T-helper 2 cell (primary cell): ENCODE measurements at regions not wholly inside any gene's neighbourhood (a gene's known extent, or its start where the extent isn't known, plus 50 kb on each side); places are given as distances from the start of the nearest gene placed in this dataset.
A peak's percentile ranks its signal among the peaks of the same experiment; 100 is the strongest.
"Not testable (repeated sequence)": the region's sequence is repeated elsewhere in the genome, so short reads cannot be mapped to it uniquely, and the experiment has no call there.

Source experiments
- DNase-seq, 5 experiments: peaks; one replicate each; pipeline versions ENCODE4 v3.0.0 to v3.0.0-alpha.2; 2012 to 2022

GRCh38 chr20:30295967-30296366, 961.5 kb upstream of the DEFB115 start:
- DNase-seq, result not testable (repeated sequence)

GRCh38 chr20:30297878-30298595, 959.4 kb upstream of the DEFB115 start:
- not testable (repeated sequence) for DNase-seq

GRCh38 chr20:30300220-30300642, 957.2 kb upstream of the DEFB115 start:
- DNase-seq, result not testable (repeated sequence)

- not testable (repeated sequence) for DNase-seq
These were observed 954.7 kb upstream of the DEFB115 start for GRCh38 chr20:30302786-30303185.

GRCh38 chr20:30309938-30310337, 947.5 kb upstream of the DEFB115 start:
- DNase-seq, result not testable (repeated sequence)

- DNase-seq, result not testable (repeated sequence)
These were observed 947.1 kb upstream of the DEFB115 start for GRCh38 chr20:30310385-30310784.

- not testable (repeated sequence) for DNase-seq
These were observed 945.2 kb upstream of the DEFB115 start for GRCh38 chr20:30312220-30312619.

- DNase-seq, result not testable (repeated sequence)
These were observed 943.8 kb upstream of the DEFB115 start for GRCh38 chr20:30313660-30314059.

GRCh38 chr20:30316063-30316462, 941.4 kb upstream of the DEFB115 start:
- not testable (repeated sequence) for DNase-seq

- DNase-seq, result not testable (repeated sequence)
These were observed 940.7 kb upstream of the DEFB115 start for GRCh38 chr20:30316532-30317299.

GRCh38 chr20:30333744-30334143, 923.7 kb upstream of the DEFB115 start:
- not testable (repeated sequence) for DNase-seq

GRCh38 chr20:30337556-30337955, 919.9 kb upstream of the DEFB115 start:
- DNase-seq, result not testable (repeated sequence)

GRCh38 chr20:30348932-30349331, 908.5 kb upstream of the DEFB115 start:
- peak in 1 of 5 experiments; percentile 22 for DNase-seq

- not testable (repeated sequence) for DNase-seq
These were observed 900.5 kb upstream of the DEFB115 start for GRCh38 chr20:30356854-30357467.

GRCh38 chr20:30361756-30362155, 895.7 kb upstream of the DEFB115 start:
- DNase-seq, result not testable (repeated sequence)

GRCh38 chr20:30376430-30376766, 881.1 kb upstream of the DEFB115 start:
- DNase-seq, result not testable (repeated sequence)

GRCh38 chr20:30376767-30377658, 880.5 kb upstream of the DEFB115 start:
- DNase-seq, result peak; percentile 83 to 93 (median 91)

GRCh38 chr20:30378317-30378716, 879.1 kb upstream of the DEFB115 start:
- not testable (repeated sequence) for DNase-seq

- DNase-seq, result not testable (repeated sequence)
These were observed 878.7 kb upstream of the DEFB115 start for GRCh38 chr20:30378721-30379120.

- DNase-seq, result not testable (repeated sequence)
These were observed 872.6 kb upstream of the DEFB115 start for GRCh38 chr20:30384841-30385240.

- DNase-seq, result peak in 1 of 5 experiments; percentile 59
These were observed 871.4 kb upstream of the DEFB115 start for GRCh38 chr20:30386099-30386498.

GRCh38 chr20:30387823-30388222, 869.6 kb upstream of the DEFB115 start:
- DNase-seq, result not testable (repeated sequence)
